ENCODE measurements at regions not wholly inside any gene's neighbourhood (a gene's known extent, or its start where the extent isn't known, plus 50 kb on each side); places are given as distances from the start of the nearest gene placed in this dataset.

DNA sequence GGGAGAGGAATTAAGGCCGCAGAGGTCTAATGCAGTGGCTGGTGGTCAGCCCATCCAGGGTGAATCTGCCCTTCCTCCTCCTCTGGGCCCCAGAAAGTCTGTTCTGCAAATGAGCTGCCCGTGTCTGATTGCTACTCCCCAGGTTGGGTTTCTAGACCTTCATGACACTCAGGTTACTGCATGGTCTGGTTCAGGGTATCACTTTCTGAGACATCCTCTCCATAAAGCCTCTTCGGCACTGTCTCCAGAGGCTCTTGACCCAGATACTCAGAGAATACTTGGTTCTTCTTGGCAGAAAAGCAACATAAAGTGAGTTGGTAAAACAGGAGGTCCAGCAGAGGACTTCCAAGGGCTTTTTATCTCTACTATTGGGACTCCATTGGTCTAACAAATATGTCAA, 62.5 kb upstream of the GDNF start:
- TF ChIP-seq, protein P1, sequence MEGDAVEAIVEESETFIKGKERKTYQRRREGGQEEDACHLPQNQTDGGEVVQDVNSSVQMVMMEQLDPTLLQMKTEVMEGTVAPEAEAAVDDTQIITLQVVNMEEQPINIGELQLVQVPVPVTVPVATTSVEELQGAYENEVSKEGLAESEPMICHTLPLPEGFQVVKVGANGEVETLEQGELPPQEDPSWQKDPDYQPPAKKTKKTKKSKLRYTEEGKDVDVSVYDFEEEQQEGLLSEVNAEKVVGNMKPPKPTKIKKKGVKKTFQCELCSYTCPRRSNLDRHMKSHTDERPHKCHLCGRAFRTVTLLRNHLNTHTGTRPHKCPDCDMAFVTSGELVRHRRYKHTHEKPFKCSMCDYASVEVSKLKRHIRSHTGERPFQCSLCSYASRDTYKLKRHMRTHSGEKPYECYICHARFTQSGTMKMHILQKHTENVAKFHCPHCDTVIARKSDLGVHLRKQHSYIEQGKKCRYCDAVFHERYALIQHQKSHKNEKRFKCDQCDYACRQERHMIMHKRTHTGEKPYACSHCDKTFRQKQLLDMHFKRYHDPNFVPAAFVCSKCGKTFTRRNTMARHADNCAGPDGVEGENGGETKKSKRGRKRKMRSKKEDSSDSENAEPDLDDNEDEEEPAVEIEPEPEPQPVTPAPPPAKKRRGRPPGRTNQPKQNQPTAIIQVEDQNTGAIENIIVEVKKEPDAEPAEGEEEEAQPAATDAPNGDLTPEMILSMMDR (IDR thresholded peaks at IDR 0.05; ENCODE audit: insufficient read depth, low read depth, low read length): no peak
- no peak for TF ChIP-seq EZH2 (IDR thresholded peaks at IDR 0.05; ENCODE audit: insufficient read depth, low read length)
